ENCODE measurements at regions not wholly inside any gene's neighbourhood (a gene's known extent, or its start where the extent isn't known, plus 50 kb on each side); places are given as distances from the start of the nearest gene placed in this dataset.
"Not testable (repeated sequence)": the region's sequence is repeated elsewhere in the genome, so short reads cannot be mapped to it uniquely, and the experiment has no call there.

- no peak for DNase-seq
Observed at GRCh38 chr4:57832083-57832482, 721.9 kb upstream of the IGFBP7 start.

GRCh38 chr4:57789666-57790065 lies 679.5 kb upstream of the IGFBP7 start:
- DNase-seq: no peak

- DNase-seq: no peak
Observed at GRCh38 chr4:57777876-57778275, 667.7 kb upstream of the IGFBP7 start.

GRCh38 chr4:57774681-57775080 lies 664.5 kb upstream of the IGFBP7 start:
- DNase-seq: no peak

GRCh38 chr4:57774171-57774570 lies 664.0 kb upstream of the IGFBP7 start:
- DNase-seq: no peak

- DNase-seq: no peak
Observed at GRCh38 chr4:57766341-57766740, 656.2 kb upstream of the IGFBP7 start.

GRCh38 chr4:57764856-57765255 lies 654.7 kb upstream of the IGFBP7 start:
- DNase-seq: no peak

- DNase-seq: no peak
Observed at GRCh38 chr4:57763070-57763469, 652.9 kb upstream of the IGFBP7 start.

DNA sequence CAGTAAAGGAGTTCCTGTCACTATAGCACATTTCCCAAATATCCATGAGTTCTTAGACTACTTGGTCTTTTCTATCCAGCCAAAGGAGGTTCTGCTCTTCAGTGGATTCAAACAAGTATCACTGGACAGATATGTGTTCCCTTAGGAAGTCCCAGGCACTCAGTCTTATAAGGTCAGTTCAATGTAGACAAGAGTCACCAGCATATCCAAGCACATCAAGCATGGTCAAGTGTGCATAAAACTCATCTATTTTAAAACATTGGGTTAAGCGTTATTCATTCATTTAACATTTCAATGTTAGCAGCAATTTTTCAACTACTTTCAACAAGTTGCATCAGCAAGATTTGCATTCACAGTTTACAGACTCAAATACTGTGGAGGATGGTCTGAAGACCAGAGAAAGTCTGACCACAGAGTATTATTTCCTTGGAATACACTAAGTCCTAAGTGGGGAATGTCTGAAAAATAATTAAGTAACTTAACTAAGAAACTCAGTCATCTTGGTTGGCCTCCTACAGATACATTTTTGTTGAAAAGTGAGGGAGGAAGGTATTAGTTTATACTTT lies 630.5 kb upstream of the IGFBP7 start:
- no peak for DNase-seq

DNA sequence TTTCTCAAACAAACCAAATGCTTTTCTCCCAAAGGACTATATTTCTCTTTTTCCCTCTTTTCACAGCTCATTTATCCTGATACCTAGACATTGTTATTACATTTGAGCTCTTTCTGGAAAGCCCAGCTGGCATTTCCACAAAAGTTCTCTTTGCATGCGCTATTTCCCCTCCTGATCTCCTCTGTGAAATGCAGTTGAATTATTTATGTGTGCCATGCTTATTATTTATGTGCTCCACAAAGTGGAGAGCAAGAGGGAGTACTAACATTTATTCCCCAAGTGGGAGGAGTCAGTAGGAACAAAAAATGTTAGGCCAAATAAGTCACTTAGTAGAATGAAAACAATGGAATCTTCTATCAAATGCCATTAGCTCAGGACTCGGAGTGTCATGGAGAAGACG lies 626.6 kb upstream of the IGFBP7 start:
- no peak for DNase-seq

GRCh38 chr4:57734104-57734670 lies 624.0 kb upstream of the IGFBP7 start:
- no peak for DNase-seq

DNA sequence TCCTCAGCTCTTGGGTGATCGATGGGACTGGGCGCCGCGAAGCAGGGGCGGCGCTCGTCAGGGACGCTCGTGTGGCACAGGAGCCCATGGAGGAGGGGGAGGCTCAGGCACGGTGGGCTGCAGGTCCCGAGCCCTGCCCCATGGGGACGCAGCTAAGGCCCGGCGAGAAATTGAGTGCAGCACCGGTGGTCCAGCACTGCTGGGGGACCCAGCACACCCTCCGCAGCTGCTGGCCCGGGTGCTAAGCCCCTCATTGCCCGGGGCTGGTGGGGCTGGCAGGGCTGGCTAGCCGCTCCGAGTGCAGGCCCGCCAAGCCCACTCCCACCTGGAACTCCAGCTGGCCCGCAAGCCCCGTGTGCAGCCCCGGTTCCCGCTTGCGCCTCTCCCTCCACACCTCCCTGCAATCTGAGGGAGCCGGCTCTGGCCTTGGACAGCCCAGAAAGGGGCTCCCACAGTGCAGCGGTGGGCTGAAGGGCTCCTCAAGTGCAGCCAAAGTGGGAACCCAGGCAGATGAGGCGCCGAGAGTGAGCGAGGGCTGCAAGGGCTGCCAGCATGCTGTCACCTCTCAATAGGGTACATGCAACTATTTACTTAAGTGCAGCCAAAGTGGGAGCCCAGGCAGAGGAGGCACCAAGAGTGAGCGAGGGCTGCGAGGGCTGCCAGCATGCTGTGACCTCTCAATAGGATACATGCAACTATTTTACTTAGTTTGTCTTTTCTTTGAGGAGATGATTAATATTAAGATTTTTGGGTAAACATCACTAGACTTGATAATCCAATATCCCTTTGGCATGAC lies 619.8 kb upstream of the IGFBP7 start:
- DNase-seq: not testable (repeated sequence)

GRCh38 chr4:57726154-57726553 lies 616.0 kb upstream of the IGFBP7 start:
- DNase-seq: no peak

GRCh38 chr4:57719456-57719855 lies 609.3 kb upstream of the IGFBP7 start:
- no peak for DNase-seq

GRCh38 chr4:57714313-57714712 lies 604.1 kb upstream of the IGFBP7 start:
- DNase-seq: not testable (repeated sequence)

DNA sequence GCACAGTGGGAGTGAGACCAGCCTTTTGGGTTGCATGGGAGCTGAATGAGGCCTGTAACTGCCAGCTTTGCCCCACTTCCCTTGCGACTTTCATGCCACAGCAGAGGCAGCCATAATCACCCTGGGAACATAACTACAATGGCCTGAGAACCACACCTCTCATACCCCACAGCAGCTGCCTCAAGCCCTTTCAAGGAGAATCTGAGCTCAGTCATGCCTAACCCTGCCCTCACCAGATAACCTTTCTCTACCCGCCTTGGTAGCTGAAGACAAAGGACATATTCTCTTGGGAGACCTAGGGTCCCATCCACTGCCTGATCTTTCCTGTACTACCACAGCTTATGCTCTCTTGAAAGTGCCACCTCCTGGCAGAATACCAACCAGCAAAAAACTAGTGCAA lies 599.9 kb upstream of the IGFBP7 start:
- DNase-seq: no peak

GRCh38 chr4:57691370-57691769 lies 581.2 kb upstream of the IGFBP7 start:
- DNase-seq: no peak

DNA sequence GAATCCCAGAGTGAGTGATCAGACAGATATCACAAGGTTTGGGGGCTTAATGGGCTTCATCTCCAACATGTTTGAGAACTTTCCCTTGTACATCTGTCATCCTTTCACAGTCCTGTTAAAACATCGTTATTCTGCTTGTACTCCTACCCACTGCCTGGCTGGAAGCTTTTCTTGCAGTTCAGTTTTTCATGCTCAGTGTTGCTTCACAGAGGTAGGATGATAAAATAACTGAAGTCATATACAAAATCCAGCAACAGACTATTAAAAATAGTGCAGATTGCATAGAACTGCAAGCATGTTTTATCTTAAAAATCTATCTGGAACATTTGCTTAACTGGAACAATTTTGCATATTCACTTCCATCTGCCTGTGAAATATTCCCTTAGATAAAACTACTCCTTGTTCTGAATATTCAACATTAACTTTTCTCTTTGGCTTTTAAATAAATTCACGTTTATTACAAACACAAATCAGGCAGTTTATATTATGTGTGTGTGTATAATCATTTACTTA lies 579.6 kb upstream of the IGFBP7 start:
- DNase-seq: no peak

DNA sequence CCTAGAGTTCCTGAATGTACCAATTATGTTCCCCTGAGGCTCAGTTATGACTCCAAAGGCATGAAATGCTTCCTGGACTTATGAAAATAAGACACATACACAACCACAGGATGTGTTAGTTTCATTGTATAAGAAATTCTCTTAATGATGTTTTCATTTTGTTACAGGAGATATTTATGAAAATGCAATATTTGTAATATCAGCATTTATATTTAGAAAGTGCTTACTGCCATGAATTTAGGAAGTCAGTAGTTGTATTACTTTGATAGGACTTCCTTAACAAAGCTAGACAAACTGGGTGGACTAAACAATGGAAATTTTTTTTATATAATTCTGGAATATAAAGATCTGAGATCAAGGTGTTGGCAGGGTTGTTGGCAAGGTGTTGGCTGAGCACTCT lies 572.1 kb upstream of the IGFBP7 start:
- DNase-seq: no peak

DNA sequence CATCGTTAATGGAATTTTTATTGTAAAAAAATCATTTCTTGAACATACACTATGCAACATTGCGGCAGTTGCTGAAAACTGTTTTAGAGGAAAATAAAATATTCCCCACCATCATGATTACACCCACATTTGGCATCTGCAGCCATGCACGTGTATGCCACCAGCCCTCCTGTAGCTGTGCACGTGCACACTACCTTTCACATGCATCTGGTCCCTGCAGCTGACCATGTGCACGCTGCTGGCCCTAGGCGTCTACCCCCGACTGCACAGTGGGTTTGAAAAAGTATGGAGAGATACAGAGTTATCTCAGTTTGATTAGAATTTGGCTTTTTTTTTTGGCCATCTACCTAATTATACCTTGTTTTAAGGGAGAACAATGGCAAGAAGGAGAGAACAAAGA lies 569.8 kb upstream of the IGFBP7 start:
- DNase-seq: no peak

- no peak for DNase-seq
Observed at GRCh38 chr4:57676394-57676793, 566.2 kb upstream of the IGFBP7 start.

- DNase-seq: no peak
Observed at GRCh38 chr4:57672846-57673433, 562.8 kb upstream of the IGFBP7 start.

DNA sequence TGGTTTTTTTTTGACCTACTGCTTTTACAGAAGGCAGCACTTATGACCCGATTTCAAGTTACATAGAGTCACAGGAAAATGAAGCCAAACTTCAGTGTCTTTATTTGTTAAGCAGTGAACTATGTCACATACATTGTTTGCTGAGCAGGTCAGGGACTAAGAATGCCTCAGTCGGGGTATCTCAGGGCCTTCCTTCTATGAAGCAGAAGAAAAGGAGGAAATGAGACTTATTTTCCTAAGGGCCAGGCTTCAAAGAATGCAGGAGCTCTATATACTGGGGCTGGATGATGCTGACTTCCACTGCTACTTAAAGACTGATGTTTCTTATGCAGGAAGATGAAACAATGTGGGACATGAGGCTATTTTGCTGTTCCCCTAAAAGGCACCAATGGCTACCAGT lies 558.4 kb upstream of the IGFBP7 start:
- DNase-seq: no peak

- no peak for DNase-seq
Observed at GRCh38 chr4:57665806-57666205, 555.6 kb upstream of the IGFBP7 start.

Data from central memory CD4-positive, alpha-beta T cell (primary cell).